ENCODE measurements at regions not wholly inside any gene's neighbourhood (a gene's known extent, or its start where the extent isn't known, plus 50 kb on each side); places are given as distances from the start of the nearest gene placed in this dataset.

GRCh38 chr1:98323388-98323787, 338.1 kb upstream of the SNX7 start:
- H3K4me1 Mint-ChIP-seq, result peaks cover 29% of the 10 kb centered on the region
- peaks cover 6% of the 10 kb centered on the region for H3K27me3 Mint-ChIP-seq
- peak; percentile 15 for ATAC-seq
- CTCF ChIA-PET, result interaction anchor here (0.7 to 2.4 kb wide), 3 partner anchors 8 to 65 kb away, joined by 3 to 7 read pairs (median 5); no protein-coding TSS in a partner anchor
- peaks cover 2% of the 10 kb centered on the region for H3K9me3 Mint-ChIP-seq (ENCODE audit: low read depth)
- no peak overlapping the region for H3K4me3 Mint-ChIP-seq
- no peaks in the 10 kb centered on the region for H3K36me3 Mint-ChIP-seq
- DNase-seq, result no peak
- peak overlapping the region; percentile 77 for H3K27ac Mint-ChIP-seq

- Mint-ChIP-seq H3K4me3 (no peak overlapping the region), H3K27me3 (peaks cover 6% of the 10 kb centered on the region), H3K4me1 (peaks cover 29% of the 10 kb centered on the region), H3K36me3 (no peaks in the 10 kb centered on the region), H3K27ac (no peak overlapping the region), H3K9me3 (ENCODE audit: low read depth) (peaks cover 2% of the 10 kb centered on the region)
- DNase-seq (no peak), ATAC-seq (no peak)
- CTCF ChIA-PET, result interaction anchor here (0.7 to 2.4 kb wide), 3 partner anchors 8 to 65 kb away, joined by 3 to 7 read pairs (median 5); no protein-coding TSS in a partner anchor
These were observed 338.6 kb upstream of the SNX7 start for GRCh38 chr1:98322966-98323365.

- Mint-ChIP-seq H3K4me1 (peaks cover 26% of the 10 kb centered on the region), H3K27ac (no peak overlapping the region), H3K4me3 (no peak overlapping the region), H3K36me3 (no peaks in the 10 kb centered on the region), H3K9me3 (ENCODE audit: low read depth) (peaks cover 2% of the 10 kb centered on the region), H3K27me3 (peaks cover 6% of the 10 kb centered on the region)
- ATAC-seq (no peak), DNase-seq (no peak)
- CTCF ChIA-PET, result interaction anchor here (2.0 kb wide), 1 partner anchor 9 kb away, joined by 7 read pairs; no protein-coding TSS in a partner anchor
These were observed 339.4 kb upstream of the SNX7 start for GRCh38 chr1:98322086-98322485.

- DNase-seq (no peak), ATAC-seq (no peak)
- Mint-ChIP-seq H3K27ac (no peak overlapping the region), H3K4me3 (no peak overlapping the region), H3K9me3 (ENCODE audit: low read depth) (peaks cover 2% of the 10 kb centered on the region), H3K4me1 (peaks cover 22% of the 10 kb centered on the region), H3K36me3 (no peaks in the 10 kb centered on the region), H3K27me3 (peaks cover 6% of the 10 kb centered on the region)
- CTCF ChIA-PET, result no interaction called here
These were observed 340.3 kb upstream of the SNX7 start for GRCh38 chr1:98321191-98321590.

- Mint-ChIP-seq H3K4me3 (no peak overlapping the region), H3K27ac (no peak overlapping the region), H3K4me1 (no peaks in the 10 kb centered on the region), H3K9me3 (ENCODE audit: low read depth) (peaks cover 2% of the 10 kb centered on the region), H3K27me3 (peaks cover 6% of the 10 kb centered on the region), H3K36me3 (no peaks in the 10 kb centered on the region)
- CTCF ChIA-PET, result interaction anchor here (1.3 kb wide), 1 partner anchor 12 kb away, joined by 3 read pairs; no protein-coding TSS in a partner anchor
- ATAC-seq, result no peak
- no peak for DNase-seq
These were observed 345.1 kb upstream of the SNX7 start for GRCh38 chr1:98316286-98316905.

- H3K27ac Mint-ChIP-seq, result no peak overlapping the region
- CTCF ChIA-PET, result interaction anchor here (0.6 kb wide), 1 partner anchor 8 kb away, joined by 3 read pairs; no protein-coding TSS in a partner anchor
- H3K36me3 Mint-ChIP-seq, result no peaks in the 10 kb centered on the region
- ATAC-seq, result no peak
- peaks cover under 1% of the 10 kb centered on the region for H3K27me3 Mint-ChIP-seq
- no peak overlapping the region for H3K4me3 Mint-ChIP-seq
- no peaks in the 10 kb centered on the region for H3K4me1 Mint-ChIP-seq
- no peak for DNase-seq
- H3K9me3 Mint-ChIP-seq (ENCODE audit: low read depth), result peaks cover under 1% of the 10 kb centered on the region
These were observed 346.2 kb upstream of the SNX7 start for GRCh38 chr1:98315309-98315708.

GRCh38 chr1:98314601-98315000, 346.9 kb upstream of the SNX7 start:
- H3K4me1 Mint-ChIP-seq, result no peaks in the 10 kb centered on the region
- no peak for ATAC-seq
- no peak for DNase-seq
- CTCF ChIA-PET, result interaction anchor here (0.6 kb wide), 1 partner anchor 9 kb away, joined by 3 read pairs; no protein-coding TSS in a partner anchor
- peaks cover 2% of the 10 kb centered on the region for H3K36me3 Mint-ChIP-seq
- no peak overlapping the region for H3K4me3 Mint-ChIP-seq
- no peaks in the 10 kb centered on the region for H3K27me3 Mint-ChIP-seq
- no peaks in the 10 kb centered on the region for H3K9me3 Mint-ChIP-seq (ENCODE audit: low read depth)
- H3K27ac Mint-ChIP-seq, result no peak overlapping the region

GRCh38 chr1:98306517-98307089, 354.9 kb upstream of the SNX7 start:
- Mint-ChIP-seq H3K9me3 (ENCODE audit: low read depth) (no peaks in the 10 kb centered on the region), H3K4me3 (no peak overlapping the region), H3K36me3 (peaks cover 4% of the 10 kb centered on the region), H3K4me1 (peaks cover 6% of the 10 kb centered on the region), H3K27me3 (peaks cover 8% of the 10 kb centered on the region), H3K27ac (no peak overlapping the region)
- ATAC-seq (no peak), DNase-seq (no peak)
- CTCF ChIA-PET, result no interaction called here

- H3K4me1 Mint-ChIP-seq, result peaks cover 6% of the 10 kb centered on the region
- DNase-seq (no peak), ATAC-seq (no peak)
- peaks cover 4% of the 10 kb centered on the region for H3K36me3 Mint-ChIP-seq
- H3K27ac Mint-ChIP-seq, result no peak overlapping the region
- no peak overlapping the region for H3K4me3 Mint-ChIP-seq
- peaks cover 8% of the 10 kb centered on the region for H3K27me3 Mint-ChIP-seq
- CTCF ChIA-PET, result interaction anchor here (0.9 kb wide), 1 partner anchor 11 kb away, joined by 3 read pairs; no protein-coding TSS in a partner anchor
- H3K9me3 Mint-ChIP-seq (ENCODE audit: low read depth), result no peaks in the 10 kb centered on the region
These were observed 356.2 kb upstream of the SNX7 start for GRCh38 chr1:98305362-98305761.

- Mint-ChIP-seq H3K4me3 (no peak overlapping the region), H3K36me3 (peaks cover 4% of the 10 kb centered on the region), H3K4me1 (peaks cover 6% of the 10 kb centered on the region), H3K27me3 (peaks cover 8% of the 10 kb centered on the region), H3K9me3 (ENCODE audit: low read depth) (no peaks in the 10 kb centered on the region), H3K27ac (no peak overlapping the region)
- ATAC-seq (no peak), DNase-seq (no peak)
- CTCF ChIA-PET, result interaction anchor here (0.9 kb wide), 1 partner anchor 11 kb away, joined by 3 read pairs; no protein-coding TSS in a partner anchor
These were observed 356.6 kb upstream of the SNX7 start for GRCh38 chr1:98304888-98305287.

- peaks cover 8% of the 10 kb centered on the region for H3K27me3 Mint-ChIP-seq
- H3K9me3 Mint-ChIP-seq (ENCODE audit: low read depth), result no peaks in the 10 kb centered on the region
- no peak overlapping the region for H3K4me3 Mint-ChIP-seq
- DNase-seq (no peak), ATAC-seq (no peak)
- H3K27ac Mint-ChIP-seq, result no peak overlapping the region
- CTCF ChIA-PET, result no interaction called here
- H3K36me3 Mint-ChIP-seq, result no peaks in the 10 kb centered on the region
- no peaks in the 10 kb centered on the region for H3K4me1 Mint-ChIP-seq
These were observed 361.7 kb upstream of the SNX7 start for GRCh38 chr1:98299861-98300260.

- Mint-ChIP-seq H3K4me3 (no peak overlapping the region), H3K4me1 (no peaks in the 10 kb centered on the region), H3K27me3 (peaks cover 8% of the 10 kb centered on the region), H3K36me3 (no peaks in the 10 kb centered on the region), H3K9me3 (ENCODE audit: low read depth) (no peaks in the 10 kb centered on the region), H3K27ac (no peak overlapping the region)
- CTCF ChIA-PET, result no interaction called here
- DNase-seq, result no peak
- no peak for ATAC-seq
These were observed 362.2 kb upstream of the SNX7 start for GRCh38 chr1:98299313-98299712.

GRCh38 chr1:98298319-98298718, 363.2 kb upstream of the SNX7 start:
- H3K27me3 Mint-ChIP-seq, result peaks cover 9% of the 10 kb centered on the region
- H3K4me1 Mint-ChIP-seq, result no peaks in the 10 kb centered on the region
- H3K36me3 Mint-ChIP-seq, result no peaks in the 10 kb centered on the region
- CTCF ChIA-PET, result no interaction called here
- DNase-seq (no peak), ATAC-seq (no peak)
- no peak overlapping the region for H3K27ac Mint-ChIP-seq
- no peaks in the 10 kb centered on the region for H3K9me3 Mint-ChIP-seq (ENCODE audit: low read depth)
- H3K4me3 Mint-ChIP-seq, result no peak overlapping the region

- no peak overlapping the region for H3K4me3 Mint-ChIP-seq
- no peak overlapping the region for H3K27ac Mint-ChIP-seq
- H3K36me3 Mint-ChIP-seq, result no peaks in the 10 kb centered on the region
- CTCF ChIA-PET, result no interaction called here
- no peak for DNase-seq
- ATAC-seq, result no peak
- H3K9me3 Mint-ChIP-seq (ENCODE audit: low read depth), result no peaks in the 10 kb centered on the region
- peaks cover 5% of the 10 kb centered on the region for H3K27me3 Mint-ChIP-seq
- no peaks in the 10 kb centered on the region for H3K4me1 Mint-ChIP-seq
These were observed 364.8 kb upstream of the SNX7 start for GRCh38 chr1:98296681-98297080.
